ENCODE measurements at regions not wholly inside any gene's neighbourhood (a gene's known extent, or its start where the extent isn't known, plus 50 kb on each side); places are given as distances from the start of the nearest gene placed in this dataset.

- Histone ChIP-seq H3K27ac (ENCODE audit: insufficient read length, low read depth, low read length) (no peak overlapping the region), H2BK12ac (ENCODE audit: insufficient read length, low read depth, low read length) (no peak overlapping the region), H3K79me1 (ENCODE audit: insufficient read depth, low read depth, low read length, poor library complexity, severe bottlenecking) (no peaks in the 10 kb centered on the region), H3K4me2 (ENCODE audit: insufficient read depth, insufficient read length, low read length) (no peak overlapping the region), H2AK5ac (ENCODE audit: insufficient read length, low read length) (no peak overlapping the region), H3K14ac (ENCODE audit: insufficient read depth, low read length) (no peak overlapping the region), H3K79me2 (ENCODE audit: insufficient read depth, low read length) (no peaks in the 10 kb centered on the region), H2AFZ (ENCODE audit: low read length) (no peak overlapping the region), H3K4me1 (ENCODE audit: insufficient read depth, low read length) (no peaks in the 10 kb centered on the region), H4K20me1 (ENCODE audit: control insufficient read depth, insufficient read depth, insufficient read length) (no peaks in the 10 kb centered on the region), H3K56ac (ENCODE audit: insufficient read length, low read depth, low read length) (no peak overlapping the region), H2BK15ac (ENCODE audit: low read depth, low read length) (no peak overlapping the region), H3K18ac (ENCODE audit: insufficient read length, low read depth, low read length) (no peak overlapping the region), H3T11ph (ENCODE audit: low read length) (no peak overlapping the region), H4K8ac (replicated peaks; ENCODE audit: insufficient read length, low read depth, low read length) (no peak overlapping the region), H3K9ac (ENCODE audit: extremely low read depth, insufficient read length, low read length) (no peak overlapping the region), H3K23me2 (ENCODE audit: insufficient read length, low read depth, low read length, poor library complexity, severe bottlenecking) (no peaks in the 10 kb centered on the region), H4K5ac (ENCODE audit: insufficient read length, low read depth, low read length) (no peak overlapping the region), H3K9me3 (ENCODE audit: control insufficient read depth, low read depth, low read length) (peaks cover 11% of the 10 kb centered on the region), H2BK20ac (ENCODE audit: low read depth, low read length, poor library complexity, severe bottlenecking) (no peak overlapping the region), H3K4ac (ENCODE audit: low read depth, low read length) (no peak overlapping the region), H3K23ac (ENCODE audit: insufficient read length, low read depth, low read length) (no peak overlapping the region), H2BK5ac (ENCODE audit: insufficient read length, low read length) (no peak overlapping the region), H4K91ac (ENCODE audit: insufficient read length, low read depth, low read length) (no peak overlapping the region), H2BK120ac (ENCODE audit: low read depth, low read length, poor library complexity, severe bottlenecking) (no peak overlapping the region), H3K27me3 (ENCODE audit: insufficient read depth, low read length) (no peaks in the 10 kb centered on the region)
- Mint-ChIP-seq H3K27ac (peak overlapping the region in 1 of 3 experiments; percentile 81; a peak in 1 of 7 replicates), H3K36me3 (ENCODE audit: insufficient read depth in 1 of 3, low read depth in 3 of 3) (peaks cover 12 to 23% (median 20%) of the 10 kb centered on the region in 3 experiments), H3K27me3 (ENCODE audit: low read depth) (no peaks in the 10 kb centered on the region; the same call in 1 of the 2 replicates), H3K4me1 (peaks cover 0 to 9% of the 10 kb centered on the region in 2 experiments; a peak in 2 of 4 replicates), H3K9me3 (peaks cover 24 to 25% of the 10 kb centered on the region in 2 experiments), H3K4me3 (no peak overlapping the region)
- TF ChIP-seq CTCF (conservative IDR thresholded peaks at IDR 0.05) = peak; percentile 70
- peak; percentile 63 for DNase-seq
Measured at GRCh38 chr2:155815851-155816250, 516.7 kb downstream of the NR4A2 start.

All from H9 (cell line).